HepG2 (cell line): ENCODE measurements at regions not wholly inside any gene's neighbourhood (a gene's known extent, or its start where the extent isn't known, plus 50 kb on each side); places are given as distances from the start of the nearest gene placed in this dataset.

Experiments
- ATAD3A ChIP-seq: sonication (generic); formaldehyde crosslinking; IDR thresholded peaks from 2 replicates; pipeline ENCODE4 v1.4.0; 2020; ENCODE audit warnings: missing genetic modification reagents
- CCDC6 ChIP-seq: sonication (generic); formaldehyde crosslinking; IDR thresholded peaks from 2 replicates; pipeline ENCODE4 v1.8.1; 2022; ENCODE audit warnings: mild to moderate bottlenecking, missing genetic modification reagents, moderate library complexity
- FOXM1 ChIP-seq: sonication (generic); formaldehyde crosslinking; IDR thresholded peaks from 2 replicates; pipeline ENCODE4 v1.5.0; 2020; ENCODE audit warnings: missing genetic modification reagents

DNA sequence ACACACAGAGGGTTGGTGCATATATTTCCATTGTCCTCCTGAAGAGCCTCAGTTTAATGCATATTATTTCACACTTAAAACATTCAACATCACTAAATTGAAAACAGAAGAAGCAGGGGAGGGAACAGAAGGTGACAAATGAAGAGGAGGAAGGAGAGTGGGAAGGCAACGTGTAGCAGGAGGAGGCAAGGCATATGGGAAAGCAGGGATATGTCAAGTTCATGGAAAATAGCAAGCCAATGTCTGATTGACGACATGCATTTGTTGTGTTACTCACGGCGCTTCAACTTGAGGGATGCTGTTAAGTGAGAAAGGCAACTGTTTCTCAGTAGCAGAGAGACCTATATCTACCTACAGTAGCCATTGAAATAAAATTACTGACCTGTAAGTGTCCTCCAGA lies 154.5 kb downstream of the NSUN3 start:
- TF ChIP-seq FOXM1 = no peak
- no peak for TF ChIP-seq CCDC6
- no peak for TF ChIP-seq ATAD3A (CRISPR knock-in tag)
